A204.1 (cell line): ENCODE measurements at regions not wholly inside any gene's neighbourhood (a gene's known extent, or its start where the extent isn't known, plus 50 kb on each side); places are given as distances from the start of the nearest gene placed in this dataset.

Experiments
- FAIRE-seq: peaks from 2 replicates; lab custom pipeline; 2012; peaks lifted over from hg19 to GRCh38; lab: Jason Lieb, UNC

- no peak for FAIRE-seq
Observed at GRCh38 chr1:90558754-90559378, 158.2 kb downstream of the BARHL2 start.

GRCh38 chr1:90558126-90558525, 159.0 kb downstream of the BARHL2 start:
- FAIRE-seq: no peak

- FAIRE-seq: no peak
Observed at GRCh38 chr1:90557706-90558105, 159.4 kb downstream of the BARHL2 start.

GRCh38 chr1:90550626-90551406, 166.3 kb downstream of the BARHL2 start:
- FAIRE-seq: no peak

GRCh38 chr1:90544356-90544755, 172.7 kb downstream of the BARHL2 start:
- FAIRE-seq: no peak

GRCh38 chr1:90537606-90538362, 179.3 kb downstream of the BARHL2 start:
- FAIRE-seq: no peak

- FAIRE-seq: no peak
Observed at GRCh38 chr1:90534663-90535295, 182.3 kb downstream of the BARHL2 start.

- no peak for FAIRE-seq
Observed at GRCh38 chr1:90534116-90534515, 183.0 kb downstream of the BARHL2 start.

DNA sequence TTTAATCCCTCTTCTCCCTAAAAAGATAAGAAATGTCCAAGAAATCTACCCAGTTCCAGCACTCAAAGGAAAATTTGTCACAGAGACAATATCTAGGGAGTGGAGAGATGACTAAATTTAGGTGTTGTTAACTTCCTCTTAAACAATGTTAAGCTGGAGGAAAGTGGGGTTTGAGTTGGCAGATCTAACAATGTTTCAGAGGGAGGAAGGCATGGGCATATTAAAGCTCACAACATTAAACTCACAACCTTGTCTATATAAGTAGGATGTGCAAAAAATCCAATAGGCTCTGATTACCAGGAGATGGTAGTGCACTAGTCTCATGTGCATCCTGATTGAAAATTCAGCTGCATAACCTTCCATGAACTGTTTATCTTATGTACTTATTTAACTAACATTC, 190.1 kb downstream of the BARHL2 start:
- no peak for FAIRE-seq

- FAIRE-seq: no peak
Observed at GRCh38 chr1:90522432-90522831, 194.7 kb downstream of the BARHL2 start.

DNA sequence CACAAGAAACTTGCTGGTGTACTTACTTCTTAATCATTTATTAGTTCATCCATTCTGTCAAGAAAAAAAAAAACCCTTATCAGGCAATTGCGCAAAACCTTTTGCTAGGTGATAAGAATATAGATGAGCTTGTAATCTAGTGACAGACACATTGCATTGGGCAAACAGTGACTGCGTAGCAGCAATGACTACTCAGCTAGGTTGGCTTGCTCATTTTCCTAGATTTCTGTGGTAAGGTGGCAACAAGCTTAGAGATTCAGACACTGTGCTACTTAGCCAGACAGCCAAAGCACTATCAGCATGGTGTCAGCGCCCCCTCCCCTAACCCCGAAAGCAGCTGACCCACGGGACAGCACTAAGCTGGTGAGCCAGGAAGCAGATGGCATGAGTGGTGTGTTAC, 203.1 kb downstream of the BARHL2 start:
- FAIRE-seq: no peak

DNA sequence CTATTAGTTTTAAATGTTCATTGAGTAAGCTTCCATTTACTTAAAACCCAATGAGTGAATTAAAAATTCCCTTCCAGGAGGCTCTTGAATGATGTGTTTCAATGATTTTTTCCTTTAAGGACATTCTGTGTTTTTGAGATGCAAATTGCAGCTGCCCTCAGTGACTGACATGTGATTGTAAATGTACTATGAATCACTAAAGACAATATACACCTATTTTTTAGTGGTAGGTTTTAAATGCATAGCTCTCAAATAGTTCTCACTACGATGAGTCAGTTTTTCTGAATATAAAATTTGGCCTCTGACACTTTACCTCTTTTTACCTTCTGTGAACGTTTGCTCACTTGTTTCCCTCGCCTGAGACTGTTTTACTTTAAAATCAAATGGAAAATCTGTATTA, 204.7 kb downstream of the BARHL2 start:
- FAIRE-seq: no peak

DNA sequence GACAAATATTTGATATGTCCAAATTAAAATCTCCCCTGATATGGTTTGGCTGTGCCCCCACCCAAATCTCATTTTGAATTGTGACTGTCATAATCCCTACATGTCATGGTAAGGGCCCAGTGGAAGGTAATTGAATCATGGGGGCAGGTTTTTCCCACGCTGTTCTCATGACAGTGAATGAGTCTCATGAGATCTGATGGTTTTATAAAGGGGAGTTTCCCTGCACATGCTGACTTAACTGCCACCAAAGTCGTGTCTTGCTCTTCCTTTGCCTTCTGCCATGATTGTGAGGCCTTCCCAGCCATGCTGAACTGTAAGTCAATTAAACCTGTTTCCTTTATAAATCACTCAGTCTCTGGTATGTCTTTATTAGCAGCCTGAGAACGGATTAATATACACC, 207.0 kb downstream of the BARHL2 start:
- no peak for FAIRE-seq

GRCh38 chr1:90509225-90510048, 207.7 kb downstream of the BARHL2 start:
- FAIRE-seq: no peak

- FAIRE-seq: no peak
Observed at GRCh38 chr1:90508376-90509167, 208.5 kb downstream of the BARHL2 start.

DNA sequence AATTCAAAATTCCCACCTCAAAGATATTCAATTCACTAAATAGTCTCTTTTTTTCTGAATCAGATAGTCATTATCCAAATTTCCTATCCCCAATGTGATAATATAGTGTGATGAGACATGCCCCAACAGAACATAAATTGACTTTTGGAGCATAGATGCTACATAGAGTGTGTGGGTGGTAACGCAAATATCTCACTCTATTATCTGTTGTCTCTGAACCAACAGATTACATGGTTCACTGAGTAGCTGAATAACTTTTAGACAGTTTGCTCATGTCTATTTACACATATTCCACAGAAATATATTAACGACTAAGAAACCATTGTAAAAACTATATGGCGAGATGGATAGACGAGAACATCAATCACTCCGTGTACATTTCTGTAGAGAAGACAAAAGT, 209.9 kb downstream of the BARHL2 start:
- no peak for FAIRE-seq

DNA sequence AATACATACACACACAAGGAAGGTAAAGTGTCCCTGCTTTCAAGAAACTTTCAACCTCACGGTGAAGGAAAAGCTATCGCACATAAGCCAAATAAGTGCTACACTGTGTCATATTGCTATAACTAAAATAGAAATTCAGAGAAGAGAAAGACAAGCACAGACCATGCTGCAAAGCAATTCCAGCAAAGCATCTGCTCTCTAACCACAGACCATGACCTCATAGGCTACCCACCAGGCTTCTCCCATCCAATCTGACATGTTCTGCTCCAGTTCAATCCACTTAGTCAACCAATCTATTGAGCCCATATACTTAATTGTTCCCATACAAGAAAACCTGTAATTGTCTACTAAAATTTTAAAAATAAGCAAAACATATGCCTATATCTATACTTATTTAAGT, 211.3 kb downstream of the BARHL2 start:
- FAIRE-seq: no peak

DNA sequence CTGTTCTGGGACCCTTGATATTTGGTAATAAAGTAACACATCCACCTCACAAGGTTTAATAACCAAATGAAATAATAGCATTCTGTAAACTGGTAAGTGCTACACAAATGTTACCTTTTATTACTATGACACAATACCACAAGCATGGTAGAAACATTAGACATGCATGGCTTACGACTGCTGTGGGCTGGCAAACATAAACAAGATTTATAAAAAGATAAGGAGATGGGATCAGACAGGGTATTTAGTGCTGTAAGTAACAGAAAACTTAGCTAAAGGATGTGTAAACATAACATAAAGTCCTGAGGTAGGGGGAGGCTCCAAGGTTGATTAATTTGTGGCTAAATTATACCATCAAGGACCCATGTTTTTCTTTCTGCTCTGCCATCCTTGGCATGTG, 212.6 kb downstream of the BARHL2 start:
- FAIRE-seq: no peak

DNA sequence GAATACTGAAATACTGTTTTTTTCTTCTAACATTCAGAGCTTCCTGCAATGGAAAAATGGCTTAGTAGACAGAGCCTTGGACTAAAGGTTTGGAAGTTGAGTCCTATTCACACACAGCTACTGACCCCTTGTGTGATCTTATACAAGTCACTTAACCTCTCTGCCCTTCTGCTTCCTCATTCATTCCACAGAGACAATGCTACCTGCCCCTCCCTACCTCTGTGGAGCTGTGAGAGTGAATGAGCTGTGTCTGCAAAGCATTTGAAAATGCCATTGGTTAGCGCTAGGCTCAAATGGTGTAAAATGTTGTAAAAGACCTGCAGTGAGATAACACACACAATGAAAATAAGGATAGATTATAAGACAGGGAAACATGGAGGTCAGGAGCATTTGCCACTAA, 214.4 kb downstream of the BARHL2 start:
- FAIRE-seq: no peak

GRCh38 chr1:90502194-90502593, 214.9 kb downstream of the BARHL2 start:
- no peak for FAIRE-seq

GRCh38 chr1:90501281-90501680, 215.8 kb downstream of the BARHL2 start:
- no peak for FAIRE-seq
